Pancreas (tissue), 10 donors: ENCODE measurements at regions not wholly inside any gene's neighbourhood (a gene's known extent, or its start where the extent isn't known, plus 50 kb on each side); places are given as distances from the start of the nearest gene placed in this dataset.
A peak's percentile ranks its signal among the peaks of the same experiment; 100 is the strongest.
"Not testable (repeated sequence)": the region's sequence is repeated elsewhere in the genome, so short reads cannot be mapped to it uniquely, and the experiment has no call there.

Experiments
- ATAC-seq, 4 donors: fragments of 200-7000 bp; cut with Tn5 transposase; one replicate each; pipeline versions ENCODE4 v1.8.0 to v1.9.1; 2020; ENCODE audit warnings: mild to moderate bottlenecking in 4 of 4, moderate library complexity in 4 of 4
- DNase-seq, 6 donors: peaks; one replicate each; pipeline ENCODE4 v3.0.0-alpha.2; 2020
- FAIRE-seq: peaks from 2 replicates; lab custom pipeline; 2012; peaks lifted over from hg19 to GRCh38; lab: Jason Lieb, UNC
- H3K27ac ChIP-seq, 4 donors: fragments of 200-600 bp; sonication (generic); 1 replicate in 3 of 4; 2 replicates in 1 of 4; pipeline versions ENCODE4 v1.5.0 to v1.8.0; 2020
- H3K27me3 ChIP-seq, 4 donors: fragments of 200-600 bp; one replicate each; pipeline ENCODE4 v1.8.0; 2021
- H3K36me3 ChIP-seq, 3 donors: fragments of 200-600 bp; sonication (generic) in 1 of 3; one replicate each; pipeline versions ENCODE4 v1.5.0 to v1.8.0; 2020 to 2021
- H3K4me1 ChIP-seq, 3 donors: fragments of 200-600 bp; one replicate each; pipeline ENCODE4 v1.8.0; 2021
- H3K4me3 ChIP-seq, 4 donors: fragments of 200-600 bp; sonication (generic) in 2 of 4; one replicate each; pipeline versions ENCODE4 v1.5.0 to v1.8.0; 2020 to 2021
- H3K9me3 ChIP-seq, 4 donors: fragments of 200-600 bp; one replicate each; pipeline ENCODE4 v1.8.0; 2021
- CTCF ChIP-seq, 4 donors: fragments of 200-600 bp; sonication (generic) in 3 of 4; IDR thresholded peaks; one replicate each; pipeline versions ENCODE4 v1.5.0 to v1.8.0; 2021; ENCODE audit warnings: antibody characterized with exemption in 4 of 4
- WGBS, 2 donors: extraction: QIAGEN DNeasy Blood & Tissue Kit; methylation state at CpG; one replicate each; pipeline ENCODE4 v1.1.7; 2013; 5-methylcytosine and 5-hydroxymethylcytosine counted together
- intact Hi-C, 3 donors: fragments of 100-400 bp; cut with DNase I; formaldehyde crosslinking; loops; one replicate each; pipeline versions ENCODE4 v1.11.1 to v1.14.2; 2022
- donor health status: healthy with polysubstance abuse.
- donor health status: DM: no; HTN: no; CAD: no; lungs with moderate emphysema.
- donor health status: DM: no; HTN: no; CAD: no.
- donor health status: control.
- donor health status: control.
- donor health status: Bipolar disorder and iron deficiency.
- donor health status: DM: yes; HTN: yes; CAD: no.
- donor health status: DM: no; HTN: no; CAD: no.
- donor health status: DM: no; HTN: no; CAD: no.
- donor health status: DM: yes; HTN: yes; CAD: no.

- Histone ChIP-seq H3K27ac (no peak overlapping the region), H3K4me1 (no peaks in the 10 kb centered on the region), H3K36me3 (no peaks in the 10 kb centered on the region), H3K9me3 (no peaks in the 10 kb centered on the region), H3K4me3 (no peak overlapping the region), H3K27me3 (peaks cover 0 to 4% (median 0%) of the 10 kb centered on the region in 4 donors)
- DNase-seq, result no peak
- no peak for ATAC-seq
- intact Hi-C loops, result no loop called here
- WGBS, 2 donors, result 63 to 69% methylated on average over 5 of the region's 5 CpGs
- no peak for FAIRE-seq
- no peak for TF ChIP-seq CTCF (IDR thresholded peaks at IDR 0.05)
Observed at GRCh38 chrX:92209936-92210335, 430.8 kb downstream of the PCDH11X start.

- 48 to 51% methylated on average over 2 of the region's 2 CpGs for WGBS, 2 donors
- Histone ChIP-seq H3K36me3 (no peaks in the 10 kb centered on the region), H3K27me3 (no peaks in the 10 kb centered on the region), H3K9me3 (no peaks in the 10 kb centered on the region), H3K4me1 (no peaks in the 10 kb centered on the region), H3K27ac (no peak overlapping the region), H3K4me3 (no peak overlapping the region)
- no peak for DNase-seq
- no peak for ATAC-seq
- peak; percentile 49 for FAIRE-seq
- intact Hi-C loops, result no loop called here
- no peak for TF ChIP-seq CTCF (IDR thresholded peaks at IDR 0.05)
Observed at GRCh38 chrX:92213786-92214185, 434.6 kb downstream of the PCDH11X start.

- H3K36me3 ChIP-seq, intact Hi-C loops, H3K27me3 ChIP-seq, H3K4me3 ChIP-seq, ATAC-seq, H3K9me3 ChIP-seq, H3K27ac ChIP-seq, FAIRE-seq, DNase-seq, H3K4me1 ChIP-seq: not testable (repeated sequence)
- WGBS, 2 donors, result 87 to 91% methylated on average over 21 of the region's 21 CpGs
Observed at GRCh38 chrX:92215011-92215410, 435.8 kb downstream of the PCDH11X start.

DNA sequence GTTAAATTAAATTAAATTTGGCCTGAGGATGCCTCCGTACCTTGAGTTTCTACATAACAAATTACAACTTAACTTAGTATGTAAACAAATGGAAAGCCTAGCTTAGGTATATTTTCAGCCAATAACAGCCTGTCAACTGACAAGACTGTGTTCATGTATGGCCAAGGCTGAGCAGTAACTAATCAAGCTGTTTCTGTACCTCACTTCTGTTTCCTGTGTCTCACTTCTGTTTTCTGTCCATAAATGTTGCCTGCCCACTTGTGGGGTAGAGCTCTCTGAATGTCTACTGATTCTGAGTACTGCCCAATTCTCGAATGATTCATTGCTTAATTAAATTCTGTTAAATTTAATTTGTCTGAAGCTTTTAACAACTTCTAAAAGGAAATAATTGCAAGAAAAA, 445.2 kb downstream of the PCDH11X start:
- DNase-seq (no peak), FAIRE-seq (no peak), ATAC-seq (no peak)
- H3K36me3 ChIP-seq, result no peaks in the 10 kb centered on the region
- no peak overlapping the region for H3K27ac ChIP-seq
- no peaks in the 10 kb centered on the region for H3K4me1 ChIP-seq
- no peaks in the 10 kb centered on the region for H3K9me3 ChIP-seq
- intact Hi-C loops, result no loop called here
- no peak overlapping the region for H3K4me3 ChIP-seq
- no peak for TF ChIP-seq CTCF (IDR thresholded peaks at IDR 0.05)
- peaks cover 0 to 9% (median 0%) of the 10 kb centered on the region in 4 donors for H3K27me3 ChIP-seq
- 65 to 71% methylated on average over 2 of the region's 2 CpGs for WGBS, 2 donors

GRCh38 chrX:92230628-92231027, 451.5 kb downstream of the PCDH11X start:
- Histone ChIP-seq H3K4me3 (no peak overlapping the region), H3K9me3 (no peaks in the 10 kb centered on the region), H3K27me3 (peaks cover 0 to 8% (median 0%) of the 10 kb centered on the region in 4 donors), H3K36me3 (no peaks in the 10 kb centered on the region), H3K27ac (no peak overlapping the region), H3K4me1 (no peaks in the 10 kb centered on the region)
- no peak for TF ChIP-seq CTCF (IDR thresholded peaks at IDR 0.05)
- intact Hi-C loops, result no loop called here
- DNase-seq (no peak), ATAC-seq (no peak), FAIRE-seq (no peak)
- 45 to 50% methylated on average over 3 of the region's 3 CpGs for WGBS, 2 donors
